HEK293T (cell line): ENCODE measurements at regions not wholly inside any gene's neighbourhood (a gene's known extent, or its start where the extent isn't known, plus 50 kb on each side); places are given as distances from the start of the nearest gene placed in this dataset.

Experiments used
- BHLHE40 ChIP-seq: fragments of 450-650 bp; IDR thresholded peaks from 2 replicates; pipeline ENCODE4 v1.6.1; 2016; ENCODE audit warnings: mild to moderate bottlenecking, moderate library complexity, borderline replicate concordance
- FOXK2 ChIP-seq: fragments of 450-650 bp; IDR thresholded peaks from 2 replicates; pipeline ENCODE4 v1.6.1; 2016; ENCODE audit warnings: mild to moderate bottlenecking
- L3MBTL2 ChIP-seq: fragments of 450-650 bp; conservative IDR thresholded peaks from 2 replicates; pipeline ENCODE4 v1.6.1; 2016; ENCODE audit warnings: mild to moderate bottlenecking
- SP1 ChIP-seq: fragments of 450-650 bp; IDR thresholded peaks from 2 replicates; pipeline ENCODE4 v1.6.1; 2017
- ZNF384 ChIP-seq: fragments of 450-650 bp; IDR thresholded peaks from 2 replicates; pipeline ENCODE4 v1.6.1; 2016
- TF ChIP-seq, protein P1 (sequence below): fragments of 450-650 bp; IDR thresholded peaks from 2 replicates; pipeline ENCODE4 v1.6.1; 2016

GRCh38 chr5:130529111-130529510, 624.8 kb downstream of the CHSY3 start:
- TF ChIP-seq L3MBTL2 = no peak
- TF ChIP-seq FOXK2 = no peak
- TF ChIP-seq, protein P1, sequence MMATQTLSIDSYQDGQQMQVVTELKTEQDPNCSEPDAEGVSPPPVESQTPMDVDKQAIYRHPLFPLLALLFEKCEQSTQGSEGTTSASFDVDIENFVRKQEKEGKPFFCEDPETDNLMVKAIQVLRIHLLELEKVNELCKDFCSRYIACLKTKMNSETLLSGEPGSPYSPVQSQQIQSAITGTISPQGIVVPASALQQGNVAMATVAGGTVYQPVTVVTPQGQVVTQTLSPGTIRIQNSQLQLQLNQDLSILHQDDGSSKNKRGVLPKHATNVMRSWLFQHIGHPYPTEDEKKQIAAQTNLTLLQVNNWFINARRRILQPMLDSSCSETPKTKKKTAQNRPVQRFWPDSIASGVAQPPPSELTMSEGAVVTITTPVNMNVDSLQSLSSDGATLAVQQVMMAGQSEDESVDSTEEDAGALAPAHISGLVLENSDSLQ = no peak
- no peak for TF ChIP-seq ZNF384
- TF ChIP-seq SP1 = no peak
- TF ChIP-seq BHLHE40 = no peak
